Panc1 (cell line): ENCODE measurements at regions not wholly inside any gene's neighbourhood (a gene's known extent, or its start where the extent isn't known, plus 50 kb on each side); places are given as distances from the start of the nearest gene placed in this dataset.

ENCODE experiments used
- SIN3A ChIP-seq: IDR thresholded peaks from 2 replicates; pipeline ENCODE4 v1.6.1; 2012; ENCODE audit warnings: low read depth, mild to moderate bottlenecking, low read length, moderate library complexity, borderline replicate concordance; ENCODE audit not compliant: insufficient read depth
- TF ChIP-seq, protein P1 (sequence below): fragments of 450-650 bp; IDR thresholded peaks from 2 replicates; pipeline ENCODE4 v1.5.1; 2017; ENCODE audit warnings: mild to moderate bottlenecking
- TF ChIP-seq, protein P2 (sequence below), 2 experiments: IDR thresholded peaks; 2 replicates each; pipeline ENCODE4 v1.6.1; 2011 to 2012; ENCODE audit warnings: low read depth in 2 of 2, control low read depth in 1 of 2, low read length in 1 of 2, mild to moderate bottlenecking in 1 of 2, moderate library complexity in 1 of 2; ENCODE audit not compliant: insufficient read depth in 1 of 2

DNA sequence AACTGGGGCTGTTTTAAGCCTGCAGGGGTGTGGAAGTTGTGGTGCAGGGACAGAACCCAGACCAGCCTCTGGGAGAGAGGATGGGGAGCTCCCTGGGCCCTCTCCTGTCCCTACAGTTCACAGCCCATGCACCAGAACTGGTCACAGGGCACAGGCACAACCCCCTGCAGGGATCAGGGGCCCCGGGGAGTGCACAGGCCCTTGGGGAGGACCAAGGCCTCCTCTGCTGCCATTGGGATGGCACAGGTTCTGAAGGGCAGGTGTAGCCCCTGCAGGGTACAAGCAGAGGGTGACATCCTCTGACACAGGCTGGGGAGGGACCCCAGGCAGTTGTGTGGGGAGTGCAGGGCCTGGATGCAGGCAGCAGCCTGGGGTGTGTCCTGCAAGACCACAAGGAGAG, 66.4 kb upstream of the SFSWAP start:
- TF ChIP-seq, protein P1, sequence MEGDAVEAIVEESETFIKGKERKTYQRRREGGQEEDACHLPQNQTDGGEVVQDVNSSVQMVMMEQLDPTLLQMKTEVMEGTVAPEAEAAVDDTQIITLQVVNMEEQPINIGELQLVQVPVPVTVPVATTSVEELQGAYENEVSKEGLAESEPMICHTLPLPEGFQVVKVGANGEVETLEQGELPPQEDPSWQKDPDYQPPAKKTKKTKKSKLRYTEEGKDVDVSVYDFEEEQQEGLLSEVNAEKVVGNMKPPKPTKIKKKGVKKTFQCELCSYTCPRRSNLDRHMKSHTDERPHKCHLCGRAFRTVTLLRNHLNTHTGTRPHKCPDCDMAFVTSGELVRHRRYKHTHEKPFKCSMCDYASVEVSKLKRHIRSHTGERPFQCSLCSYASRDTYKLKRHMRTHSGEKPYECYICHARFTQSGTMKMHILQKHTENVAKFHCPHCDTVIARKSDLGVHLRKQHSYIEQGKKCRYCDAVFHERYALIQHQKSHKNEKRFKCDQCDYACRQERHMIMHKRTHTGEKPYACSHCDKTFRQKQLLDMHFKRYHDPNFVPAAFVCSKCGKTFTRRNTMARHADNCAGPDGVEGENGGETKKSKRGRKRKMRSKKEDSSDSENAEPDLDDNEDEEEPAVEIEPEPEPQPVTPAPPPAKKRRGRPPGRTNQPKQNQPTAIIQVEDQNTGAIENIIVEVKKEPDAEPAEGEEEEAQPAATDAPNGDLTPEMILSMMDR, result no peak
- TF ChIP-seq SIN3A, result no peak
- TF ChIP-seq, protein P2, sequence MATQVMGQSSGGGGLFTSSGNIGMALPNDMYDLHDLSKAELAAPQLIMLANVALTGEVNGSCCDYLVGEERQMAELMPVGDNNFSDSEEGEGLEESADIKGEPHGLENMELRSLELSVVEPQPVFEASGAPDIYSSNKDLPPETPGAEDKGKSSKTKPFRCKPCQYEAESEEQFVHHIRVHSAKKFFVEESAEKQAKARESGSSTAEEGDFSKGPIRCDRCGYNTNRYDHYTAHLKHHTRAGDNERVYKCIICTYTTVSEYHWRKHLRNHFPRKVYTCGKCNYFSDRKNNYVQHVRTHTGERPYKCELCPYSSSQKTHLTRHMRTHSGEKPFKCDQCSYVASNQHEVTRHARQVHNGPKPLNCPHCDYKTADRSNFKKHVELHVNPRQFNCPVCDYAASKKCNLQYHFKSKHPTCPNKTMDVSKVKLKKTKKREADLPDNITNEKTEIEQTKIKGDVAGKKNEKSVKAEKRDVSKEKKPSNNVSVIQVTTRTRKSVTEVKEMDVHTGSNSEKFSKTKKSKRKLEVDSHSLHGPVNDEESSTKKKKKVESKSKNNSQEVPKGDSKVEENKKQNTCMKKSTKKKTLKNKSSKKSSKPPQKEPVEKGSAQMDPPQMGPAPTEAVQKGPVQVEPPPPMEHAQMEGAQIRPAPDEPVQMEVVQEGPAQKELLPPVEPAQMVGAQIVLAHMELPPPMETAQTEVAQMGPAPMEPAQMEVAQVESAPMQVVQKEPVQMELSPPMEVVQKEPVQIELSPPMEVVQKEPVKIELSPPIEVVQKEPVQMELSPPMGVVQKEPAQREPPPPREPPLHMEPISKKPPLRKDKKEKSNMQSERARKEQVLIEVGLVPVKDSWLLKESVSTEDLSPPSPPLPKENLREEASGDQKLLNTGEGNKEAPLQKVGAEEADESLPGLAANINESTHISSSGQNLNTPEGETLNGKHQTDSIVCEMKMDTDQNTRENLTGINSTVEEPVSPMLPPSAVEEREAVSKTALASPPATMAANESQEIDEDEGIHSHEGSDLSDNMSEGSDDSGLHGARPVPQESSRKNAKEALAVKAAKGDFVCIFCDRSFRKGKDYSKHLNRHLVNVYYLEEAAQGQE (IDR thresholded peaks at IDR 0.05; ENCODE audit: insufficient read depth in 1 of 2, low read depth in 2 of 2, low read length in 1 of 2), result no peak
